BLaER1 (cell line): ENCODE measurements at regions not wholly inside any gene's neighbourhood (a gene's known extent, or its start where the extent isn't known, plus 50 kb on each side); places are given as distances from the start of the nearest gene placed in this dataset.

Experiments
- H3K27ac ChIP-seq: shearing (Covaris generic); formaldehyde crosslinking; 2 replicates; pipeline ENCODE4 v1.8.1; 2022
- H3K27me3 ChIP-seq: shearing (Covaris generic); formaldehyde crosslinking; 2 replicates; pipeline ENCODE4 v1.8.1; 2022
- H3K36me3 ChIP-seq: shearing (Covaris generic); formaldehyde crosslinking; 2 replicates; pipeline ENCODE4 v1.8.1; 2022
- H3K4me1 ChIP-seq: shearing (Covaris generic); formaldehyde crosslinking; 2 replicates; pipeline ENCODE4 v1.8.1; 2022
- H3K4me2 ChIP-seq: shearing (Covaris generic); formaldehyde crosslinking; 2 replicates; pipeline ENCODE4 v1.8.1; 2022
- H3K4me3 ChIP-seq: shearing (Covaris generic); formaldehyde crosslinking; 2 replicates; pipeline ENCODE4 v1.8.1; 2022
- H3K9ac ChIP-seq: shearing (Covaris generic); formaldehyde crosslinking; 2 replicates; pipeline ENCODE4 v1.8.1; 2022
- H3K9me3 ChIP-seq: shearing (Covaris generic); formaldehyde crosslinking; 2 replicates; pipeline ENCODE4 v1.8.1; 2022
- H4K20me1 ChIP-seq: shearing (Covaris generic); formaldehyde crosslinking; 2 replicates; pipeline ENCODE4 v1.8.1; 2022
- Cebpa-rat ChIP-seq: shearing (Covaris generic); IDR thresholded peaks from 2 replicates; pipeline ENCODE4 v1.8.1; 2022

- no peaks in the 10 kb centered on the region; the same call in 1 of the 2 replicates for H3K36me3 ChIP-seq
- H3K4me1 ChIP-seq = peaks cover 55% of the 10 kb centered on the region
- H3K9me3 ChIP-seq = peaks cover 36% of the 10 kb centered on the region
- no peaks in the 10 kb centered on the region for H4K20me1 ChIP-seq
- peak overlapping the region; percentile 42; the same call in 1 of the 2 replicates for H3K9ac ChIP-seq
- peak overlapping the region; percentile 41; the same call in 1 of the 2 replicates for H3K4me3 ChIP-seq
- H3K27me3 ChIP-seq = no peaks in the 10 kb centered on the region
- H3K4me2 ChIP-seq = peak overlapping the region; percentile 66
- no peak for TF ChIP-seq Cebpa-rat
- peak overlapping the region; percentile 77 for H3K27ac ChIP-seq
Observed at GRCh38 chr4:36884151-36884550, 360.4 kb upstream of the NWD2 start.

- no peaks in the 10 kb centered on the region for H4K20me1 ChIP-seq
- no peak overlapping the region for H3K4me2 ChIP-seq
- H3K4me3 ChIP-seq = no peak overlapping the region
- no peaks in the 10 kb centered on the region for H3K27me3 ChIP-seq
- no peak for TF ChIP-seq Cebpa-rat
- no peak overlapping the region for H3K9ac ChIP-seq
- no peak overlapping the region for H3K27ac ChIP-seq
- no peaks in the 10 kb centered on the region; the same call in 1 of the 2 replicates for H3K36me3 ChIP-seq
- no peaks in the 10 kb centered on the region for H3K4me1 ChIP-seq
- H3K9me3 ChIP-seq = peaks cover 61% of the 10 kb centered on the region
Observed at GRCh38 chr4:36891971-36892370, 352.6 kb upstream of the NWD2 start.

- Histone ChIP-seq H4K20me1 (no peaks in the 10 kb centered on the region), H3K27me3 (no peaks in the 10 kb centered on the region), H3K9me3 (peaks cover 16% of the 10 kb centered on the region), H3K4me3 (no peak overlapping the region), H3K36me3 (no peaks in the 10 kb centered on the region), H3K9ac (no peak overlapping the region), H3K4me1 (no peaks in the 10 kb centered on the region), H3K27ac (no peak overlapping the region), H3K4me2 (no peak overlapping the region)
- no peak for TF ChIP-seq Cebpa-rat
Observed at GRCh38 chr4:36900446-36900987, 344.0 kb upstream of the NWD2 start.

GRCh38 chr4:36904823-36905222, 339.7 kb upstream of the NWD2 start:
- no peaks in the 10 kb centered on the region for H3K36me3 ChIP-seq
- peaks cover 15% of the 10 kb centered on the region for H3K9me3 ChIP-seq
- no peak for TF ChIP-seq Cebpa-rat
- no peaks in the 10 kb centered on the region for H3K4me1 ChIP-seq
- no peak overlapping the region for H3K4me2 ChIP-seq
- H3K4me3 ChIP-seq = no peak overlapping the region
- H4K20me1 ChIP-seq = no peaks in the 10 kb centered on the region
- H3K9ac ChIP-seq = no peak overlapping the region
- H3K27me3 ChIP-seq = no peaks in the 10 kb centered on the region
- no peak overlapping the region for H3K27ac ChIP-seq

GRCh38 chr4:36914106-36914505, 330.4 kb upstream of the NWD2 start:
- no peak overlapping the region for H3K4me2 ChIP-seq
- H3K27ac ChIP-seq = no peak overlapping the region
- H4K20me1 ChIP-seq = no peaks in the 10 kb centered on the region
- no peak overlapping the region for H3K9ac ChIP-seq
- no peaks in the 10 kb centered on the region for H3K4me1 ChIP-seq
- H3K36me3 ChIP-seq = no peaks in the 10 kb centered on the region
- TF ChIP-seq Cebpa-rat = no peak
- H3K9me3 ChIP-seq = no peaks in the 10 kb centered on the region
- H3K4me3 ChIP-seq = no peak overlapping the region
- no peaks in the 10 kb centered on the region for H3K27me3 ChIP-seq

GRCh38 chr4:36915717-36916116, 328.8 kb upstream of the NWD2 start:
- no peak for TF ChIP-seq Cebpa-rat
- H3K27ac ChIP-seq = no peak overlapping the region
- H3K4me3 ChIP-seq = no peak overlapping the region
- H4K20me1 ChIP-seq = no peaks in the 10 kb centered on the region
- no peaks in the 10 kb centered on the region for H3K4me1 ChIP-seq
- H3K27me3 ChIP-seq = no peaks in the 10 kb centered on the region
- H3K9me3 ChIP-seq = no peaks in the 10 kb centered on the region
- no peak overlapping the region for H3K9ac ChIP-seq
- no peak overlapping the region for H3K4me2 ChIP-seq
- no peaks in the 10 kb centered on the region for H3K36me3 ChIP-seq

GRCh38 chr4:36917413-36917812, 327.1 kb upstream of the NWD2 start:
- H4K20me1 ChIP-seq = no peaks in the 10 kb centered on the region
- no peaks in the 10 kb centered on the region for H3K36me3 ChIP-seq
- no peak overlapping the region for H3K9ac ChIP-seq
- no peak overlapping the region for H3K4me2 ChIP-seq
- H3K27ac ChIP-seq = no peak overlapping the region
- H3K9me3 ChIP-seq = no peaks in the 10 kb centered on the region
- no peak overlapping the region for H3K4me3 ChIP-seq
- TF ChIP-seq Cebpa-rat = no peak
- no peaks in the 10 kb centered on the region for H3K27me3 ChIP-seq
- peaks cover 4% of the 10 kb centered on the region for H3K4me1 ChIP-seq

GRCh38 chr4:36919721-36920120, 324.8 kb upstream of the NWD2 start:
- Histone ChIP-seq H4K20me1 (no peaks in the 10 kb centered on the region), H3K4me1 (peaks cover 9% of the 10 kb centered on the region), H3K27ac (no peak overlapping the region), H3K9me3 (no peaks in the 10 kb centered on the region), H3K9ac (no peak overlapping the region), H3K36me3 (no peaks in the 10 kb centered on the region), H3K27me3 (no peaks in the 10 kb centered on the region), H3K4me3 (no peak overlapping the region), H3K4me2 (no peak overlapping the region)
- TF ChIP-seq Cebpa-rat = no peak

GRCh38 chr4:36921476-36922216, 322.9 kb upstream of the NWD2 start:
- no peaks in the 10 kb centered on the region for H3K9me3 ChIP-seq
- no peaks in the 10 kb centered on the region for H3K36me3 ChIP-seq
- no peak overlapping the region for H3K4me2 ChIP-seq
- no peak for TF ChIP-seq Cebpa-rat
- H3K4me1 ChIP-seq = peaks cover 23% of the 10 kb centered on the region
- no peaks in the 10 kb centered on the region for H4K20me1 ChIP-seq
- no peak overlapping the region for H3K4me3 ChIP-seq
- no peak overlapping the region for H3K27ac ChIP-seq
- H3K27me3 ChIP-seq = no peaks in the 10 kb centered on the region
- no peak overlapping the region for H3K9ac ChIP-seq

- no peak for TF ChIP-seq Cebpa-rat
Observed at GRCh38 chr4:36930562-36931111, 313.9 kb upstream of the NWD2 start.

More at GRCh38 chr4:36930562-36931111, 313.9 kb upstream of the NWD2 start:
- H3K9ac ChIP-seq = no peak overlapping the region
- no peaks in the 10 kb centered on the region for H3K27me3 ChIP-seq
- no peak overlapping the region for H3K4me3 ChIP-seq
- H4K20me1 ChIP-seq = no peaks in the 10 kb centered on the region
- H3K27ac ChIP-seq = no peak overlapping the region
- H3K9me3 ChIP-seq = peaks cover 22% of the 10 kb centered on the region
- H3K36me3 ChIP-seq = no peaks in the 10 kb centered on the region
- peak overlapping the region; percentile 71; the same call in 1 of the 2 replicates for H3K4me2 ChIP-seq
- peaks cover 37% of the 10 kb centered on the region for H3K4me1 ChIP-seq
